ENCODE measurements at regions not wholly inside any gene's neighbourhood (a gene's known extent, or its start where the extent isn't known, plus 50 kb on each side); places are given as distances from the start of the nearest gene placed in this dataset.

- Mint-ChIP-seq H3K36me3 (ENCODE audit: unreplicated experiment) (no peaks in the 10 kb centered on the region), H3K27ac (ENCODE audit: unreplicated experiment) (no peak overlapping the region), H3K27me3 (ENCODE audit: unreplicated experiment) (no peaks in the 10 kb centered on the region), H3K4me1 (ENCODE audit: low read depth, unreplicated experiment) (no peaks in the 10 kb centered on the region), H3K9me3 (ENCODE audit: unreplicated experiment) (peaks cover 2% of the 10 kb centered on the region), H3K4me3 (ENCODE audit: unreplicated experiment) (no peak overlapping the region)
- TF ChIP-seq CTCF (IDR thresholded peaks at IDR 0.05; ENCODE audit: partially characterized antibody, unreplicated experiment) = no peak
- DNase-seq = no peak
Observed at GRCh38 chr2:64792300-64792699, 138.6 kb upstream of the SERTAD2 start.

GRCh38 chr2:64792995-64793639 is 139.4 kb upstream of the SERTAD2 start:
- Mint-ChIP-seq H3K36me3 (ENCODE audit: unreplicated experiment) (no peaks in the 10 kb centered on the region), H3K27me3 (ENCODE audit: unreplicated experiment) (no peaks in the 10 kb centered on the region), H3K27ac (ENCODE audit: unreplicated experiment) (no peak overlapping the region), H3K4me1 (ENCODE audit: low read depth, unreplicated experiment) (no peaks in the 10 kb centered on the region), H3K9me3 (ENCODE audit: unreplicated experiment) (peaks cover 2% of the 10 kb centered on the region), H3K4me3 (ENCODE audit: unreplicated experiment) (no peak overlapping the region)
- DNase-seq = no peak
- TF ChIP-seq CTCF (IDR thresholded peaks at IDR 0.05; ENCODE audit: partially characterized antibody, unreplicated experiment) = no peak

- H3K27ac Mint-ChIP-seq (ENCODE audit: unreplicated experiment) = no peak overlapping the region
- no peak for TF ChIP-seq CTCF (IDR thresholded peaks at IDR 0.05; ENCODE audit: partially characterized antibody, unreplicated experiment)
- H3K27me3 Mint-ChIP-seq (ENCODE audit: unreplicated experiment) = no peaks in the 10 kb centered on the region
- H3K9me3 Mint-ChIP-seq (ENCODE audit: unreplicated experiment) = peaks cover 2% of the 10 kb centered on the region
- DNase-seq = no peak
- H3K4me3 Mint-ChIP-seq (ENCODE audit: unreplicated experiment) = no peak overlapping the region
- H3K4me1 Mint-ChIP-seq (ENCODE audit: low read depth, unreplicated experiment) = no peaks in the 10 kb centered on the region
- H3K36me3 Mint-ChIP-seq (ENCODE audit: unreplicated experiment) = no peaks in the 10 kb centered on the region
Observed at GRCh38 chr2:64793701-64794100, 140.0 kb upstream of the SERTAD2 start.

- H3K27me3 Mint-ChIP-seq (ENCODE audit: unreplicated experiment) = no peaks in the 10 kb centered on the region
- DNase-seq = no peak
- H3K4me1 Mint-ChIP-seq (ENCODE audit: low read depth, unreplicated experiment) = no peaks in the 10 kb centered on the region
- no peak for TF ChIP-seq CTCF (IDR thresholded peaks at IDR 0.05; ENCODE audit: partially characterized antibody, unreplicated experiment)
- peaks cover 2% of the 10 kb centered on the region for H3K9me3 Mint-ChIP-seq (ENCODE audit: unreplicated experiment)
- H3K36me3 Mint-ChIP-seq (ENCODE audit: unreplicated experiment) = no peaks in the 10 kb centered on the region
- no peak overlapping the region for H3K27ac Mint-ChIP-seq (ENCODE audit: unreplicated experiment)
- H3K4me3 Mint-ChIP-seq (ENCODE audit: unreplicated experiment) = no peak overlapping the region
Observed at GRCh38 chr2:64794426-64794995, 140.8 kb upstream of the SERTAD2 start.

- no peak for DNase-seq
- Mint-ChIP-seq H3K27ac (ENCODE audit: unreplicated experiment) (no peak overlapping the region), H3K4me3 (ENCODE audit: unreplicated experiment) (no peak overlapping the region), H3K36me3 (ENCODE audit: unreplicated experiment) (no peaks in the 10 kb centered on the region), H3K4me1 (ENCODE audit: low read depth, unreplicated experiment) (no peaks in the 10 kb centered on the region), H3K27me3 (ENCODE audit: unreplicated experiment) (no peaks in the 10 kb centered on the region), H3K9me3 (ENCODE audit: unreplicated experiment) (peaks cover 1% of the 10 kb centered on the region)
- TF ChIP-seq CTCF (IDR thresholded peaks at IDR 0.05; ENCODE audit: partially characterized antibody, unreplicated experiment) = no peak
Observed at GRCh38 chr2:64795024-64795592, 141.4 kb upstream of the SERTAD2 start.
